ENCODE measurements at regions not wholly inside any gene's neighbourhood (a gene's known extent, or its start where the extent isn't known, plus 50 kb on each side); places are given as distances from the start of the nearest gene placed in this dataset.
A peak's percentile ranks its signal among the peaks of the same experiment; 100 is the strongest.

DNA sequence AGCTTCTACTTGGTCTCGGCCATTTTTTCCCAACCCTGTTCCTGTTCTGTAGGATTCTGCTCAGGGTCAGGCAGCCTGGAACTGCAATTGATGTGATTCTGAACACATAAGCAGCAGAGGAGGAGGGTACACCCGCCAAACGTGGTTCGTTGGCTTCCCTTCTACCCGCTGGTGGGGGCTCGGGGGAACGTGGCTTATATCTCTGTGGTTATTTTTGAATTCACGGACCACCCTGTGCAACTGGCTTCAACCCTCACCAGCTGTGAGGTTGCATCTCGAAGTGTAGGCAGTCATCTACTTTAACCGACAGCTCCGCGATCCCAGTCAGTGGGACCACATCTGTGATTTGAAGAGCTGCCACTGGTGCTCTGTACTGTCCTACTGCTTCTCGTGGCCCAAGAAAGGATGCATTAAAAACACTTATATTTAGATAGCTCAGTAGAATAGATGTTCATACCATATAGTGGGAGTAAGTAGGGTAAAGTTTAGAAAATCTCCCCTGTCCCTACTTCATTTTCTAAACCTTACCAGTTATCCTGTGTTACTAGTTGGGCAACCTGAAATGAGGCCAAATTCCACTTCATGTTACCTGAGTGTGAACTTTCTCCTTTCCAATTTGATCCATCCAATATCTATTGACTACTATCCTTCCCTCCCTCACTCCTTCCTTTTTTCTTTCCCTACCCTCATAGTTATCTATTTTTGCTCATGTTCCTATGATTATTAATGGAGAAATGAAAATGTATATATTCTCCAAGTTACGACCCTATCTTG lies 80.4 kb upstream of the BCOR start:
- no peak for DNase-seq (ENCODE audit: low read depth in 1 of 2, low spot score in 1 of 2)
- Histone ChIP-seq H3K36me3 (no peaks in the 10 kb centered on the region), H3K4me1 (ENCODE audit: low read depth) (peaks cover 11% of the 10 kb centered on the region), H3K4me3 (no peak overlapping the region), H3K9me3 (ENCODE audit: low read depth) (no peaks in the 10 kb centered on the region), H3K27ac (no peak overlapping the region), H3K27me3 (no peaks in the 10 kb centered on the region)
- no peak for TF ChIP-seq CTCF (IDR thresholded peaks at IDR 0.05; ENCODE audit: low read depth, low read length)

GRCh38 chrX:40177489-40177888 lies 79.7 kb upstream of the BCOR start:
- H3K27me3 ChIP-seq = no peaks in the 10 kb centered on the region
- peaks cover 11% of the 10 kb centered on the region for H3K4me1 ChIP-seq (ENCODE audit: low read depth)
- no peaks in the 10 kb centered on the region for H3K9me3 ChIP-seq (ENCODE audit: low read depth)
- no peak for DNase-seq (ENCODE audit: low read depth in 1 of 2, low spot score in 1 of 2)
- peak overlapping the region; percentile 44 for H3K4me3 ChIP-seq
- no peak overlapping the region for H3K27ac ChIP-seq
- H3K36me3 ChIP-seq = no peaks in the 10 kb centered on the region
- no peak for TF ChIP-seq CTCF (IDR thresholded peaks at IDR 0.05; ENCODE audit: low read depth, low read length)

DNA sequence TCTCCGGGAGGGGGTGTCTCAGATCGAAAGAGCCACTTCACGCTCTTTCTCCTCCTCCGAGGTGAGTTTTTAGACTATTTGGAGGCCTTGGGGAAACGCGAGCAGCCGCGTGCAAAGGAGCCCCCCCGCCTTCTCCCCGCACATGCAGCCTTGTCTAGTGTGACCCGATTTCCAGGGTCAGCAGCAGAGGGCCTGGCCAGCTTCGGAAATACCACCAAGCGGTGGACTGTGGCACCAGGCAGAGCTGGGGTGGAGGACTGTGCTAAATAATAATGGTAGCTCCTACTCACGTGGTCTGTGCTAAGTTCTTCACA lies 79.3 kb upstream of the BCOR start:
- H3K36me3 ChIP-seq = no peaks in the 10 kb centered on the region
- peak in 1 of 2 donors; percentile 50 for DNase-seq (ENCODE audit: low read depth in 1 of 2, low spot score in 1 of 2)
- no peak for TF ChIP-seq CTCF (IDR thresholded peaks at IDR 0.05; ENCODE audit: low read depth, low read length)
- no peaks in the 10 kb centered on the region for H3K27me3 ChIP-seq
- H3K4me3 ChIP-seq = peak overlapping the region; percentile 44
- H3K27ac ChIP-seq = peak overlapping the region; percentile 85
- H3K4me1 ChIP-seq (ENCODE audit: low read depth) = peaks cover 11% of the 10 kb centered on the region
- H3K9me3 ChIP-seq (ENCODE audit: low read depth) = no peaks in the 10 kb centered on the region

- Histone ChIP-seq H3K27me3 (no peaks in the 10 kb centered on the region), H3K4me1 (ENCODE audit: low read depth) (peaks cover 11% of the 10 kb centered on the region), H3K4me3 (peak overlapping the region; percentile 44), H3K27ac (peak overlapping the region; percentile 85), H3K36me3 (no peaks in the 10 kb centered on the region), H3K9me3 (ENCODE audit: low read depth) (no peaks in the 10 kb centered on the region)
- TF ChIP-seq CTCF (IDR thresholded peaks at IDR 0.05; ENCODE audit: low read depth, low read length) = no peak
- DNase-seq (ENCODE audit: low read depth in 1 of 2, low spot score in 1 of 2) = peak; percentile 62 to 81
Observed at GRCh38 chrX:40176351-40177116, 78.8 kb upstream of the BCOR start.

DNA sequence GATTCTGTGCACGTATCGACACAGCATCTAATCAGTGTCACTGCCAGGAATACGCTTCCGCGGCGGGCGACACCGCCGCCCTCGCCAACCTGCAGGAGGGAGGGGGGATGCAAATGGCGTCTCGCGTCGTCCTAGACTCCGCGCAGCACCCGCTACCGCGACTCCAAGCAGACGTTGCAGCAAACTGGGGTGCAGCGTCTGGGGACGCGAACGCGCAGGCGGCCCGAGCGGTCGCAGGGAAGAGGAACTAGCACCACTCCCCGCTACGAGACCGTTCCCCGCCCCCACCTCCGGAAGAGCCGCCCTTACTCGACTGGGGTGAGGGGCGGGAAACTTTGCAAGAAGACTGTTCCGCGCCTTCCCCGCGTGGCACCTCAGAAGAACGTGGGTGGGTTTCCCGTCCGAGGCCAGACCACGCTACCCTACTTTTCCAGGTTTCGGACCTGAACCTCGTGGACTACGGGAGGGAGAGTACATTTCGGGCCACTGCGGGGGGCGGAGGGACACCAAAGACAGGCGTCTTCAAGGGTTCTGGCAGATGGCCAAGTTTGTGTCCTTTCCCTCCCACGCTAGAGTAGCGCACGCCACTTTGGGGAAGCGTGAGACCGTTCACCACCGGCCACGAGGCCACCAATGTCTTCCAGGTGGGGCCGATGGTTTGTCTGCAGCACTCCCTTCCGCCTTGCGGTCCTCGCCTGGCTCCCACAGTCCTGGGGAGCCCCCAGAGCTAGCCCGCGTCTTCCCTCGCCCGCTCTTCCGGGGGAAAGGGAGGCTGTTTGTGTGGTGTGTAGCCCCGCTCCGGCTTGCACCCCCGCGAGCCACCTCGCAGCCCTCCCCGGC lies 78.0 kb upstream of the BCOR start:
- Histone ChIP-seq H3K9me3 (ENCODE audit: low read depth) (no peaks in the 10 kb centered on the region), H3K4me3 (peak overlapping the region; percentile 44), H3K36me3 (no peaks in the 10 kb centered on the region), H3K27me3 (no peaks in the 10 kb centered on the region), H3K27ac (peak overlapping the region; percentile 85), H3K4me1 (ENCODE audit: low read depth) (peaks cover 14% of the 10 kb centered on the region)
- TF ChIP-seq CTCF (IDR thresholded peaks at IDR 0.05; ENCODE audit: low read depth, low read length) = no peak
- DNase-seq (ENCODE audit: low read depth in 1 of 2, low spot score in 1 of 2) = peak; percentile 71 to 75

Data from cardiac muscle cell (in vitro differentiated cells and primary cell).